HepG2 (cell line): ENCODE measurements at regions not wholly inside any gene's neighbourhood (a gene's known extent, or its start where the extent isn't known, plus 50 kb on each side); places are given as distances from the start of the nearest gene placed in this dataset.

Experiments used
- ATAC-seq: fragments of 200-7000 bp; cut with Tn5 transposase; 3 replicates; pipeline ENCODE4 v1.9.1; 2020; ENCODE audit warnings: mild to moderate bottlenecking, moderate library complexity
- BruUV-seq: library from RNA; stranded (reverse); fragments of 400-500 nt; replicated peaks from 2 replicates; lab custom pipeline; 2021; lab: Mats Ljungman, UMichigan
- CTCF ChIA-PET: fragments of 300-600 bp; formaldehyde crosslinking; extraction: SDS; loops from one replicate; lab custom pipeline; 2021; ENCODE audit warnings: low total read pairs, inconsistent platforms, low intra/inter-chr PET ratio; lab: Yijun Ruan, JAX
- POLR2A ChIA-PET: fragments of 350-600 bp; sonication (Branson Sonifier 250); formaldehyde crosslinking; loops from one replicate; lab custom pipeline; 2020; ENCODE audit warnings: antibody characterized with exemption, inconsistent platforms; lab: Yijun Ruan, JAX
- DNase-seq: peaks from one replicate; pipeline ENCODE4 v3.0.0-alpha.2; 2015; ENCODE audit warnings: low spot score
- FAIRE-seq: peaks from 3 replicates; lab custom pipeline; 2011; peaks lifted over from hg19 to GRCh38; lab: Jason Lieb, UNC
- H2AFZ ChIP-seq: one replicate; pipeline ENCODE4 v1.6.1; 2011; ENCODE audit warnings: low read length, inconsistent platforms
- H3K27ac ChIP-seq: fragments of 300-600 bp; 3 replicates; pipeline ENCODE4 v1.8.0; 2011; ENCODE audit warnings: mixed run types, mild to moderate bottlenecking, mixed read lengths, low read length, inconsistent platforms; ENCODE audit not compliant: insufficient read depth; ENCODE audit errors: extremely low read length
- H3K27me3 ChIP-seq, 2 experiments: fragments of 200-600 bp in 1 of 2; 2 replicates in 1 of 2; 3 replicates in 1 of 2; pipeline versions ENCODE4 v1.6.0 to v1.8.0; 2011; ENCODE audit warnings: low read length in 2 of 2, mild to moderate bottlenecking in 2 of 2, moderate library complexity in 2 of 2, inconsistent platforms in 1 of 2; ENCODE audit not compliant: insufficient read depth in 2 of 2, control insufficient read depth in 1 of 2
- H3K36me3 ChIP-seq, 2 experiments: fragments of 200-600 bp in 1 of 2; replicated peaks in 1 of 2; 2 replicates in 1 of 2; 3 replicates in 1 of 2; pipeline versions ENCODE4 v1.5.1 to v1.8.0; 2011; ENCODE audit warnings: low read length in 2 of 2, inconsistent platforms in 1 of 2; ENCODE audit not compliant: insufficient read depth in 2 of 2, control insufficient read depth in 1 of 2
- H3K4me1 ChIP-seq: 2 replicates; pipeline ENCODE4 v1.5.1; 2012; ENCODE audit warnings: low read length, inconsistent platforms; ENCODE audit not compliant: insufficient read depth
- H3K4me2 ChIP-seq: 2 replicates; pipeline ENCODE4 v1.6.0; 2011; ENCODE audit warnings: low read depth, low read length, inconsistent platforms
- H3K4me3 ChIP-seq, 3 experiments: fragments of 200-600 bp in 1 of 3; sonication (generic), shearing (Covaris generic) in 1 of 3; replicated peaks in 1 of 3; 2 replicates each; pipeline ENCODE4 v1.5.1; 2011 to 2016; ENCODE audit warnings: low read length in 3 of 3, inconsistent platforms in 2 of 3, low read depth in 2 of 3, mild to moderate bottlenecking in 2 of 3, control low read depth in 1 of 3, mixed read lengths in 1 of 3; ENCODE audit not compliant: insufficient read depth in 1 of 3
- H3K79me2 ChIP-seq: one replicate; pipeline ENCODE4 v1.6.1; 2011; ENCODE audit warnings: low read length, inconsistent platforms; ENCODE audit not compliant: insufficient read depth
- H3K9ac ChIP-seq: 2 replicates; pipeline ENCODE4 v1.6.0; 2011; ENCODE audit warnings: mild to moderate bottlenecking, low read depth, low read length, inconsistent platforms; ENCODE audit not compliant: insufficient read depth
- H3K9me3 ChIP-seq: 2 replicates; pipeline ENCODE4 v1.5.1; 2012; ENCODE audit warnings: mild to moderate bottlenecking, low read length
- H4K20me1 ChIP-seq: 2 replicates; pipeline ENCODE4 v1.6.0; 2011; ENCODE audit warnings: inconsistent platforms, mild to moderate bottlenecking, low read length, moderate library complexity; ENCODE audit not compliant: insufficient read depth
- FLYWCH1 ChIP-seq: sonication (generic); formaldehyde crosslinking; IDR thresholded peaks from 2 replicates; pipeline ENCODE4 v1.8.1; 2023; ENCODE audit warnings: mild to moderate bottlenecking, missing genetic modification reagents
- FOXK2 ChIP-seq: fragments of 450-650 bp; IDR thresholded peaks from 2 replicates; pipeline ENCODE4 v1.6.1; 2016
- HOXD1 ChIP-seq: sonication (generic); formaldehyde crosslinking; IDR thresholded peaks from 2 replicates; pipeline ENCODE4 v1.5.0; 2020; ENCODE audit warnings: missing genetic modification reagents
- KAT8 ChIP-seq: IDR thresholded peaks from 2 replicates; pipeline ENCODE4 v1.6.1; 2016; ENCODE audit warnings: missing genetic modification reagents, missing compliant biosample characterization
- MXD3 ChIP-seq: IDR thresholded peaks from 2 replicates; pipeline ENCODE4 v1.6.1; 2016; ENCODE audit warnings: mild to moderate bottlenecking, missing biosample characterization, missing genetic modification reagents
- NR2F1 ChIP-seq, 2 experiments: fragments of 450-650 bp in 1 of 2; formaldehyde crosslinking in 1 of 2; IDR thresholded peaks; 2 replicates each; pipeline versions ENCODE4 v1.5.0 to v1.6.1; 2016 to 2020; ENCODE audit warnings: mild to moderate bottlenecking in 1 of 2, missing compliant biosample characterization in 1 of 2, missing genetic modification reagents in 1 of 2, moderate library complexity in 1 of 2
- SP4 ChIP-seq: sonication (generic); formaldehyde crosslinking; IDR thresholded peaks from 2 replicates; pipeline ENCODE4 v1.8.1; 2023; ENCODE audit warnings: mild to moderate bottlenecking, missing genetic modification reagents
- ZNF3 ChIP-seq: IDR thresholded peaks from 2 replicates; pipeline ENCODE4 v1.7.0; 2017; ENCODE audit warnings: inconsistent platforms
- ZNF503 ChIP-seq: sonication (generic); formaldehyde crosslinking; IDR thresholded peaks from 2 replicates; pipeline ENCODE4 v1.4.0; 2020; ENCODE audit warnings: missing genetic modification reagents
- ZNF574 ChIP-seq: sonication (generic); formaldehyde crosslinking; IDR thresholded peaks from 2 replicates; pipeline ENCODE4 v1.4.0; 2020; ENCODE audit warnings: missing genetic modification reagents
- WGBS: methylation state at CpG from one replicate; pipeline ENCODE4 v1.1.6; 2017; ENCODE audit warnings: low lambda C conversion rate; 5-methylcytosine and 5-hydroxymethylcytosine counted together
- in situ Hi-C: cut with HindIII; loops from 2 replicates; pipeline ENCODE4 v1.10.0; 2017; ENCODE audit warnings: low pct_unique_long_range_greater_than_20kb; ENCODE audit not compliant: extremely low pct_ligation_motif_present
- intact Hi-C: fragments of 100-400 bp; cut with micrococcal nuclease; formaldehyde crosslinking; loops from one replicate; pipeline ENCODE4 v1.10.0; 2022; ENCODE audit not compliant: unreplicated experiment

GRCh38 chr1:82597649-82598048 is 796.9 kb downstream of the ADGRL2 start:
- no peaks in the 10 kb centered on the region for H3K79me2 ChIP-seq
- in situ Hi-C loops: no loop called here
- ChIA-PET POLR2A (no interaction called here), CTCF (no interaction called here)
- TF ChIP-seq NR2F1 (CRISPR knock-in tag; IDR thresholded peaks at IDR 0.05): no peak
- BruUV-seq: no TSS peak
- no peak overlapping the region for H3K27ac ChIP-seq
- no peak overlapping the region for H3K9ac ChIP-seq
- no peaks in the 10 kb centered on the region for H4K20me1 ChIP-seq
- H3K4me2 ChIP-seq: no peak overlapping the region
- intact Hi-C loops: no loop called here
- peaks cover 75% of the 10 kb centered on the region for H3K9me3 ChIP-seq
- H3K4me3 ChIP-seq: no peak overlapping the region
- H3K4me1 ChIP-seq: no peaks in the 10 kb centered on the region
- DNase-seq (no peak), FAIRE-seq (no peak), ATAC-seq (no peak)
- H2AFZ ChIP-seq: no peak overlapping the region
- H3K27me3 ChIP-seq: no peaks in the 10 kb centered on the region; a peak in 1 of 5 replicates
- H3K36me3 ChIP-seq: no peaks in the 10 kb centered on the region
- WGBS: 1% methylated on average over 3 of the region's 3 CpGs

GRCh38 chr1:82597141-82597540 is 796.4 kb downstream of the ADGRL2 start:
- H3K27ac ChIP-seq: no peak overlapping the region
- H3K4me3 ChIP-seq: no peak overlapping the region
- no peak for ATAC-seq
- no TSS peak for BruUV-seq
- no peaks in the 10 kb centered on the region for H4K20me1 ChIP-seq
- no peaks in the 10 kb centered on the region for H3K4me1 ChIP-seq
- H3K9ac ChIP-seq: no peak overlapping the region
- WGBS: 3% methylated on average over 1 of the region's 1 CpG
- in situ Hi-C loops (no loop called here), intact Hi-C loops (no loop called here)
- H2AFZ ChIP-seq: no peak overlapping the region
- TF ChIP-seq ZNF503 (CRISPR knock-in tag): no peak
- TF ChIP-seq ZNF574 (CRISPR knock-in tag): no peak
- TF ChIP-seq HOXD1 (CRISPR knock-in tag): no peak
- no peak for TF ChIP-seq MXD3 (CRISPR knock-in tag)
- TF ChIP-seq FOXK2: no peak
- no peak for TF ChIP-seq ZNF3 (CRISPR knock-in tag)
- no peak for TF ChIP-seq SP4 (CRISPR knock-in tag)
- TF ChIP-seq FLYWCH1 (CRISPR knock-in tag): no peak
- TF ChIP-seq KAT8 (CRISPR knock-in tag): no peak
- no peaks in the 10 kb centered on the region for H3K79me2 ChIP-seq
- H3K36me3 ChIP-seq: no peaks in the 10 kb centered on the region
- ChIA-PET CTCF (no interaction called here), POLR2A (no interaction called here)
- no peak for DNase-seq
- H3K27me3 ChIP-seq: no peaks in the 10 kb centered on the region; a peak in 1 of 5 replicates
- no peak for FAIRE-seq
- H3K9me3 ChIP-seq: peaks cover 75% of the 10 kb centered on the region
- H3K4me2 ChIP-seq: no peak overlapping the region
